Right ventricle myocardium inferior (tissue), 1 donor: ENCODE measurements at regions not wholly inside any gene's neighbourhood (a gene's known extent, or its start where the extent isn't known, plus 50 kb on each side); places are given as distances from the start of the nearest gene placed in this dataset.
"Not testable (repeated sequence)": the region's sequence is repeated elsewhere in the genome, so short reads cannot be mapped to it uniquely, and the experiment has no call there.

Source experiments
- ATAC-seq: fragments of 200-7000 bp; cut with Tn5 transposase; one replicate; pipeline ENCODE4 v1.9.1; 2020; ENCODE audit warnings: mild to moderate bottlenecking, moderate library complexity
- DNase-seq: peaks from one replicate; pipeline ENCODE4 v3.0.0; 2021; ENCODE audit errors: missing footprints
- intact Hi-C: fragments of 100-400 bp; cut with DNase I; formaldehyde crosslinking; loops from one replicate; pipeline ENCODE4 v1.11.0; 2022
- donor health status: DM: no; HTN: yes; CAD: no; lungs with severe emphysema.

GRCh38 chr6:92114091-92114675 lies 1305.2 kb downstream of the EPHA7 start:
- DNase-seq: no peak
- ATAC-seq: no peak
- intact Hi-C loops: no loop called here

- DNase-seq (no peak), ATAC-seq (no peak)
- intact Hi-C loops: no loop called here
Measured at GRCh38 chr6:92111386-92111785, 1308.0 kb downstream of the EPHA7 start.

- DNase-seq (no peak), ATAC-seq (no peak)
- intact Hi-C loops: no loop called here
Measured at GRCh38 chr6:92110403-92110802, 1309.0 kb downstream of the EPHA7 start.

GRCh38 chr6:92109956-92110355 lies 1309.4 kb downstream of the EPHA7 start:
- DNase-seq (no peak), ATAC-seq (no peak)
- intact Hi-C loops: no loop called here

- intact Hi-C loops: no loop called here
- DNase-seq: no peak
- no peak for ATAC-seq
Measured at GRCh38 chr6:92109256-92109655, 1310.1 kb downstream of the EPHA7 start.

GRCh38 chr6:92086750-92087149 lies 1332.6 kb downstream of the EPHA7 start:
- intact Hi-C loops: no loop called here

GRCh38 chr6:92083914-92084313 lies 1335.4 kb downstream of the EPHA7 start:
- ATAC-seq, DNase-seq, intact Hi-C loops: not testable (repeated sequence)

More at GRCh38 chr6:92086750-92087149, 1332.6 kb downstream of the EPHA7 start:
- DNase-seq: no peak
- ATAC-seq: no peak

GRCh38 chr6:92072387-92072786 lies 1347.0 kb downstream of the EPHA7 start:
- ATAC-seq (no peak), DNase-seq (no peak)
- intact Hi-C loops: no loop called here

GRCh38 chr6:92069781-92070180 lies 1349.6 kb downstream of the EPHA7 start:
- ATAC-seq (no peak), DNase-seq (no peak)
- intact Hi-C loops: no loop called here

- ATAC-seq (no peak), DNase-seq (no peak)
- intact Hi-C loops: no loop called here
Measured at GRCh38 chr6:92052513-92052912, 1366.8 kb downstream of the EPHA7 start.

- DNase-seq (no peak), ATAC-seq (no peak)
- intact Hi-C loops: no loop called here
Measured at GRCh38 chr6:92050216-92050615, 1369.1 kb downstream of the EPHA7 start.

GRCh38 chr6:92047860-92048259 lies 1371.5 kb downstream of the EPHA7 start:
- DNase-seq (no peak), ATAC-seq (no peak)
- intact Hi-C loops: no loop called here

- intact Hi-C loops: no loop called here
- ATAC-seq (no peak), DNase-seq (no peak)
Measured at GRCh38 chr6:92047152-92047850, 1372.1 kb downstream of the EPHA7 start.

GRCh38 chr6:92044312-92044711 lies 1375.0 kb downstream of the EPHA7 start:
- intact Hi-C loops: no loop called here
- no peak for ATAC-seq

GRCh38 chr6:92043777-92044176 lies 1375.6 kb downstream of the EPHA7 start:
- intact Hi-C loops: no loop called here
- ATAC-seq: no peak
- DNase-seq: no peak

More at GRCh38 chr6:92044312-92044711, 1375.0 kb downstream of the EPHA7 start:
- DNase-seq: no peak

GRCh38 chr6:92026878-92027277 lies 1392.5 kb downstream of the EPHA7 start:
- ATAC-seq (no peak), DNase-seq (no peak)
- intact Hi-C loops: no loop called here

- ATAC-seq (no peak), DNase-seq (no peak)
- intact Hi-C loops: no loop called here
Measured at GRCh38 chr6:92024881-92025280, 1394.5 kb downstream of the EPHA7 start.

- intact Hi-C loops: no loop called here
- DNase-seq (no peak), ATAC-seq (no peak)
Measured at GRCh38 chr6:92024110-92024509, 1395.2 kb downstream of the EPHA7 start.

- ATAC-seq (no peak), DNase-seq (no peak)
- intact Hi-C loops: no loop called here
Measured at GRCh38 chr6:92023410-92023966, 1395.9 kb downstream of the EPHA7 start.

GRCh38 chr6:92011681-92012245 lies 1407.6 kb downstream of the EPHA7 start:
- intact Hi-C loops: no loop called here
- ATAC-seq (no peak), DNase-seq (peak; percentile 50)
